OCI-LY1 (cell line): ENCODE measurements at regions not wholly inside any gene's neighbourhood (a gene's known extent, or its start where the extent isn't known, plus 50 kb on each side); places are given as distances from the start of the nearest gene placed in this dataset.

Source experiments
- EZH2 ChIP-seq: fragments of 200-600 bp; sonication (generic), shearing (Covaris generic); IDR thresholded peaks from 2 replicates; pipeline ENCODE4 v1.8.0; 2017; ENCODE audit warnings: borderline replicate concordance, mixed run types, mild to moderate bottlenecking, antibody characterized with exemption, low read length, moderate library complexity, mixed read lengths
- TF ChIP-seq, protein P1 (sequence below): fragments of 200-600 bp; sonication (generic), shearing (Covaris generic); IDR thresholded peaks from 2 replicates; pipeline ENCODE4 v1.5.1; 2017; ENCODE audit warnings: mild to moderate bottlenecking, antibody characterized with exemption, low read length, moderate library complexity, mixed read lengths

DNA sequence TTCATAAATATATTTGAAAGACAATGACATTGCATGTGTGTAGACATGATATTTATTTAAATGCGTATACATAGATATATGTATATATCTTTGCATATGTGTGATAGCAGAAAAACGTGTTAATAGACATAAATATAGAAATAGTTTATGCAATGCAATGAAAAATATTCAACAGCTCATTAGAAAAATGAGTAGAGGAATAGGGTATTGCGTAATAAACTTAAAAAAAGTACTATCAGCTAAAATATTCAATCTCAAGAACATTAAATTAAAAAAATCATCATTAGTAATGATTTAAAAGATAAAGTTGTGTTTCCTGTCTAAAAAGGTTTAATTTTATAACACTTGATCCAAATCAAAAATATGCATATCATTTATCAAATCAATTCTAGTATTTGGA, 2101.5 kb upstream of the TENM3 start:
- TF ChIP-seq, protein P1, sequence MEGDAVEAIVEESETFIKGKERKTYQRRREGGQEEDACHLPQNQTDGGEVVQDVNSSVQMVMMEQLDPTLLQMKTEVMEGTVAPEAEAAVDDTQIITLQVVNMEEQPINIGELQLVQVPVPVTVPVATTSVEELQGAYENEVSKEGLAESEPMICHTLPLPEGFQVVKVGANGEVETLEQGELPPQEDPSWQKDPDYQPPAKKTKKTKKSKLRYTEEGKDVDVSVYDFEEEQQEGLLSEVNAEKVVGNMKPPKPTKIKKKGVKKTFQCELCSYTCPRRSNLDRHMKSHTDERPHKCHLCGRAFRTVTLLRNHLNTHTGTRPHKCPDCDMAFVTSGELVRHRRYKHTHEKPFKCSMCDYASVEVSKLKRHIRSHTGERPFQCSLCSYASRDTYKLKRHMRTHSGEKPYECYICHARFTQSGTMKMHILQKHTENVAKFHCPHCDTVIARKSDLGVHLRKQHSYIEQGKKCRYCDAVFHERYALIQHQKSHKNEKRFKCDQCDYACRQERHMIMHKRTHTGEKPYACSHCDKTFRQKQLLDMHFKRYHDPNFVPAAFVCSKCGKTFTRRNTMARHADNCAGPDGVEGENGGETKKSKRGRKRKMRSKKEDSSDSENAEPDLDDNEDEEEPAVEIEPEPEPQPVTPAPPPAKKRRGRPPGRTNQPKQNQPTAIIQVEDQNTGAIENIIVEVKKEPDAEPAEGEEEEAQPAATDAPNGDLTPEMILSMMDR = no peak
- no peak for TF ChIP-seq EZH2
